Ovary (tissue), 7 donors: ENCODE measurements at regions not wholly inside any gene's neighbourhood (a gene's known extent, or its start where the extent isn't known, plus 50 kb on each side); places are given as distances from the start of the nearest gene placed in this dataset.

Experiments
- DNase-seq, 5 donors: peaks; one replicate each; pipeline ENCODE4 v3.0.0-alpha.2; 2019 to 2020
- H3K27ac ChIP-seq, 2 donors: fragments of 200-600 bp; one replicate each; pipeline versions ENCODE4 v1.5.1 to v1.8.0; 2019 to 2022
- H3K27me3 ChIP-seq: fragments of 200-600 bp; one replicate; pipeline ENCODE4 v1.8.0; 2022
- H3K36me3 ChIP-seq: fragments of 200-600 bp; sonication (generic); one replicate; pipeline ENCODE4 v1.5.1; 2019
- H3K4me1 ChIP-seq: one replicate; pipeline ENCODE4 v1.8.1; 2013; ENCODE audit warnings: mild to moderate bottlenecking, moderate library complexity; ENCODE audit not compliant: insufficient read depth
- H3K4me3 ChIP-seq: fragments of 200-600 bp; sonication (generic); one replicate; pipeline ENCODE4 v1.5.1; 2017
- H3K9me3 ChIP-seq, 2 donors: fragments of 200-600 bp in 1 of 2; sonication (generic) in 1 of 2; one replicate each; pipeline versions ENCODE4 v1.5.1 to v1.8.1; 2013 to 2019; ENCODE audit warnings: mild to moderate bottlenecking in 1 of 2, moderate library complexity in 1 of 2
- CTCF ChIP-seq, 3 donors: fragments of 450-650 bp in 2 of 3; fragments of 200-600 bp in 1 of 3; IDR thresholded peaks; one replicate each; pipeline versions ENCODE4 v1.5.1 to v1.8.0; 2016 to 2022; ENCODE audit warnings: antibody characterized with exemption in 3 of 3, mild to moderate bottlenecking in 1 of 3
- EP300 ChIP-seq: sonication (generic); formaldehyde crosslinking; IDR thresholded peaks from one replicate; pipeline ENCODE4 v1.6.1; 2017; ENCODE audit warnings: antibody characterized with exemption
- POLR2A ChIP-seq: fragments of 450-650 bp; IDR thresholded peaks from one replicate; pipeline ENCODE4 v1.6.1; 2017; ENCODE audit warnings: antibody characterized with exemption, mild to moderate bottlenecking, moderate library complexity
- WGBS, 3 donors: extraction: QIAGEN DNeasy Blood & Tissue Kit in 1 of 3; methylation state at CpG; one replicate each; pipeline versions ENCODE4 v1.1.5 to v1.1.7; 2013 to 2017; 5-methylcytosine and 5-hydroxymethylcytosine counted together
- intact Hi-C, 4 donors: fragments of 100-400 bp; cut with DNase I; formaldehyde crosslinking; loops; one replicate each; pipeline versions ENCODE4 v1.11.0 to v1.15.1; 2022 to 2023
- donor health status: DM: no; HTN: no; CAD: no; lungs with moderate emphysema.
- donor health status: DM: no; HTN: no; CAD: no.
- donor health status: Bipolar disorder and iron deficiency.
- donor health status: DM: no; HTN: no; CAD: no.
- donor health status: DM: yes; HTN: yes; CAD: no.

GRCh38 chr3:182257361-182257760 lies 535.9 kb upstream of the ATP11B start:
- TF ChIP-seq POLR2A (no peak), CTCF (IDR thresholded peaks at IDR 0.05) (no peak), EP300 (no peak)
- H3K27ac ChIP-seq: no peak overlapping the region
- no peak overlapping the region for H3K4me3 ChIP-seq
- DNase-seq: no peak
- H3K9me3 ChIP-seq: no peaks in the 10 kb centered on the region
- H3K27me3 ChIP-seq: no peaks in the 10 kb centered on the region
- no peaks in the 10 kb centered on the region for H3K4me1 ChIP-seq
- intact Hi-C loops: loop anchor here in 1 of 4 donors (10.0 kb wide), 1 partner anchor 543 kb away; the partner anchor contains the start of gene SOX2
- no peaks in the 10 kb centered on the region for H3K36me3 ChIP-seq
- WGBS, 3 donors: 77 to 82% (median 81%) methylated on average over 4 of the region's 4 CpGs

- no peak overlapping the region for H3K27ac ChIP-seq
- DNase-seq: no peak
- intact Hi-C loops: loop anchor here in 1 of 4 donors (10.0 kb wide), 1 partner anchor 544 kb away; the partner anchor contains the start of gene SOX2
- H3K27me3 ChIP-seq: no peaks in the 10 kb centered on the region
- H3K4me1 ChIP-seq: no peaks in the 10 kb centered on the region
- no peaks in the 10 kb centered on the region for H3K9me3 ChIP-seq
- 9 to 19% (median 10%) methylated on average over 3 of the region's 3 CpGs for WGBS, 3 donors
- peak in 1 of 3 donors; percentile 31 for TF ChIP-seq CTCF (IDR thresholded peaks at IDR 0.05)
- no peak for TF ChIP-seq POLR2A
- H3K36me3 ChIP-seq: no peaks in the 10 kb centered on the region
- H3K4me3 ChIP-seq: no peak overlapping the region
Observed at GRCh38 chr3:182258538-182259177, 534.6 kb upstream of the ATP11B start.

- 5 to 12% (median 5%) methylated on average over 17 of the region's 17 CpGs for WGBS, 3 donors
- H3K36me3 ChIP-seq: no peaks in the 10 kb centered on the region
- H3K27ac ChIP-seq: no peak overlapping the region
- TF ChIP-seq CTCF (IDR thresholded peaks at IDR 0.05): no peak
- no peak for TF ChIP-seq POLR2A
- no peaks in the 10 kb centered on the region for H3K9me3 ChIP-seq
- no peaks in the 10 kb centered on the region for H3K27me3 ChIP-seq
- DNase-seq: peak; percentile 10 to 37 (median 22)
- intact Hi-C loops: loop anchor here in 1 of 4 donors (10.0 kb wide), 1 partner anchor 545 kb away; the partner anchor contains the start of gene SOX2
- H3K4me3 ChIP-seq: no peak overlapping the region
- no peaks in the 10 kb centered on the region for H3K4me1 ChIP-seq
Observed at GRCh38 chr3:182259579-182259978, 533.7 kb upstream of the ATP11B start.

DNA sequence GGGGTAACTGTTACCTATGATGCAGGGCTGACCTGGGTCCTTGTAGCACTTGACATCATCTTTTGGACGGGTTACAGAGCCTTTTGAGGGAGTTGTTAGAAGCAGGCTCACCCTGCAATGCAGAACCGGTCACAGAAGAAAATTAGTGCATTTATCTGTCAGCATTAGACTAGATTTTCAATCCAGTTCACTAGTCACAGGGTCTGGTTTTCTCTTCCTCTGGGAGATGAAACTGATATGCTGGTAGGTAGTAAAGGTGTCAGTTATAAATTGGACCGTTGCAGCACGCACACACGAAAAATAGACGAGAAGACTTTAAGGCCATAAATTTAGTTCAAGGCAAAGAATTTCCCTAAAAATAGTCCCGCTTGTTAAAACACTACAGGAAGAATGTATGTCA lies 532.3 kb upstream of the ATP11B start:
- no peaks in the 10 kb centered on the region for H3K27me3 ChIP-seq
- no peak for DNase-seq
- WGBS, 3 donors: 38 to 45% (median 45%) methylated on average over 7 of the region's 7 CpGs
- H3K4me1 ChIP-seq: no peaks in the 10 kb centered on the region
- intact Hi-C loops: no loop called here
- no peaks in the 10 kb centered on the region for H3K9me3 ChIP-seq
- H3K36me3 ChIP-seq: no peaks in the 10 kb centered on the region
- no peak overlapping the region for H3K27ac ChIP-seq
- TF ChIP-seq EP300: no peak
- TF ChIP-seq CTCF (IDR thresholded peaks at IDR 0.05): no peak
- no peak for TF ChIP-seq POLR2A
- H3K4me3 ChIP-seq: no peak overlapping the region
